Keratinocyte (primary cell): ENCODE measurements at regions not wholly inside any gene's neighbourhood (a gene's known extent, or its start where the extent isn't known, plus 50 kb on each side); places are given as distances from the start of the nearest gene placed in this dataset.

Experiments
- DNase-seq: peaks from one replicate; pipeline ENCODE4 v3.0.0-alpha.2; 2011; ENCODE audit warnings: low read depth, missing footprints, low spot score
- FAIRE-seq: peaks from 2 replicates; lab custom pipeline; 2011; peaks lifted over from hg19 to GRCh38; lab: Jason Lieb, UNC
- H2AFZ ChIP-seq: 2 replicates; pipeline ENCODE4 v1.6.0; 2012; ENCODE audit warnings: low read length, control low read depth, inconsistent platforms; ENCODE audit not compliant: control insufficient read depth
- H3K27ac ChIP-seq: 2 replicates; pipeline ENCODE4 v1.5.1; 2011; ENCODE audit warnings: low read length; ENCODE audit not compliant: control insufficient read depth, insufficient read depth
- H3K27me3 ChIP-seq: 3 replicates; pipeline ENCODE4 v1.6.0; 2011; ENCODE audit warnings: low read length; ENCODE audit not compliant: control insufficient read depth, insufficient read depth; ENCODE audit errors: extremely low read depth
- H3K36me3 ChIP-seq, 2 experiments: 2 replicates in 1 of 2; 3 replicates in 1 of 2; pipeline ENCODE4 v1.5.1; 2011; ENCODE audit warnings: low read length in 2 of 2, mild to moderate bottlenecking in 1 of 2; ENCODE audit not compliant: control insufficient read depth in 2 of 2, insufficient read depth in 2 of 2; ENCODE audit errors: extremely low read depth in 1 of 2
- H3K4me1 ChIP-seq: 3 replicates; pipeline ENCODE4 v1.5.1; 2011; ENCODE audit warnings: low read length; ENCODE audit not compliant: control insufficient read depth, insufficient read depth; ENCODE audit errors: extremely low read depth
- H3K4me2 ChIP-seq: 3 replicates; pipeline ENCODE4 v1.6.0; 2011; ENCODE audit warnings: low read depth, low read length; ENCODE audit not compliant: control insufficient read depth, insufficient read depth; ENCODE audit errors: extremely low read depth
- H3K4me3 ChIP-seq, 3 experiments: fragments of 200-600 bp in 1 of 3; sonication (generic) in 1 of 3; 2 replicates in 2 of 3; 3 replicates in 1 of 3; pipeline ENCODE4 v1.5.1; 2011 to 2016; ENCODE audit warnings: low read length in 3 of 3, mild to moderate bottlenecking in 3 of 3, control low read depth in 2 of 3, inconsistent platforms in 1 of 3, low read depth in 1 of 3, mixed read lengths in 1 of 3, mixed run types in 1 of 3, moderate library complexity in 1 of 3; ENCODE audit not compliant: control insufficient read depth in 2 of 3, insufficient read depth in 2 of 3; ENCODE audit errors: extremely low read depth in 1 of 3
- H3K79me2 ChIP-seq: 2 replicates; pipeline ENCODE4 v1.6.0; 2012; ENCODE audit warnings: low read length; ENCODE audit not compliant: control insufficient read depth, insufficient read depth
- H3K9ac ChIP-seq: 3 replicates; pipeline ENCODE4 v1.6.0; 2011; ENCODE audit warnings: low read length; ENCODE audit not compliant: control insufficient read depth, insufficient read depth; ENCODE audit errors: extremely low read depth
- H3K9me1 ChIP-seq: 3 replicates; pipeline ENCODE4 v1.6.0; 2011; ENCODE audit warnings: low read length; ENCODE audit not compliant: control insufficient read depth, insufficient read depth; ENCODE audit errors: extremely low read depth
- H3K9me3 ChIP-seq: 2 replicates; pipeline ENCODE4 v1.5.1; 2012; ENCODE audit warnings: low read depth, low read length; ENCODE audit not compliant: control insufficient read depth
- H4K20me1 ChIP-seq: 3 replicates; pipeline ENCODE4 v1.6.0; 2011; ENCODE audit warnings: low read length; ENCODE audit not compliant: control insufficient read depth, insufficient read depth; ENCODE audit errors: extremely low read depth
- EZH2 ChIP-seq: IDR thresholded peaks from one replicate; pipeline ENCODE4 v1.6.1; 2012; ENCODE audit warnings: inconsistent platforms, mild to moderate bottlenecking, low read length, moderate library complexity
- dilution Hi-C: fragments of 300-500 bp; cut with MboI; formaldehyde crosslinking; loops from one replicate; pipeline ENCODE4 v1.7.0; 2020; ENCODE audit warnings: low sequenced_read_pairs; ENCODE audit not compliant: extremely low pct_ligation_motif_present
- TF ChIP-seq, protein P1 (sequence below), 3 experiments: IDR thresholded peaks in 1 of 3; conservative IDR thresholded peaks in 1 of 3; optimal IDR thresholded peaks in 1 of 3; 2 replicates in 2 of 3; 3 replicates in 1 of 3; pipeline versions ENCODE3 to v1.5.1; 2011; ENCODE audit warnings: low read length in 3 of 3, mild to moderate bottlenecking in 3 of 3, moderate library complexity in 2 of 3, control low read depth in 1 of 3, inconsistent platforms in 1 of 3; ENCODE audit not compliant: insufficient read depth in 2 of 3; ENCODE audit errors: extremely low read depth in 1 of 3

DNA sequence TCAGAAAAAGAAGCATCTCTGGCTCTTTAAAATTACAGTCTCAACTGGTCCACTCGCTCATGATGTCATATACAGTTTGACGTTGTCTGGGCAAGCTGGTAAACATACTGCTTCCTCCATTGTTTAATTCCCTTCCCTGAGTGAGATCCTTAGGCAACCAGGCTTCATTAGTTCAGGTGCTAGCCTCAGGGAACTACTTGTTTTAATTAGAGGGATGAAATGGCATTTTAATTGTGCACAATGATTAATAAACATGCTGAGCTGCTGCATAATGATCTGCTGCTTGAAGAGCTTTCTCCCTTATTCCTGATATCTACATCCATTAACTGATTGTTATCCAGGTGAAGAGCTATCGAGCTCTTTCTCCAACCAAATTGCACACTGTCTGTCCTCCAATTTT lies 195.6 kb upstream of the ETAA1 start:
- H3K36me3 ChIP-seq: no peaks in the 10 kb centered on the region
- no peaks in the 10 kb centered on the region for H3K9me3 ChIP-seq
- H3K27me3 ChIP-seq: no peaks in the 10 kb centered on the region
- H3K27ac ChIP-seq: no peak overlapping the region
- FAIRE-seq (no peak), DNase-seq (no peak)
- dilution Hi-C loops: no loop called here
- H3K4me1 ChIP-seq: no peaks in the 10 kb centered on the region
- H2AFZ ChIP-seq: no peak overlapping the region
- H4K20me1 ChIP-seq: no peaks in the 10 kb centered on the region
- H3K79me2 ChIP-seq: no peaks in the 10 kb centered on the region
- H3K9me1 ChIP-seq: no peaks in the 10 kb centered on the region
- TF ChIP-seq, protein P1, sequence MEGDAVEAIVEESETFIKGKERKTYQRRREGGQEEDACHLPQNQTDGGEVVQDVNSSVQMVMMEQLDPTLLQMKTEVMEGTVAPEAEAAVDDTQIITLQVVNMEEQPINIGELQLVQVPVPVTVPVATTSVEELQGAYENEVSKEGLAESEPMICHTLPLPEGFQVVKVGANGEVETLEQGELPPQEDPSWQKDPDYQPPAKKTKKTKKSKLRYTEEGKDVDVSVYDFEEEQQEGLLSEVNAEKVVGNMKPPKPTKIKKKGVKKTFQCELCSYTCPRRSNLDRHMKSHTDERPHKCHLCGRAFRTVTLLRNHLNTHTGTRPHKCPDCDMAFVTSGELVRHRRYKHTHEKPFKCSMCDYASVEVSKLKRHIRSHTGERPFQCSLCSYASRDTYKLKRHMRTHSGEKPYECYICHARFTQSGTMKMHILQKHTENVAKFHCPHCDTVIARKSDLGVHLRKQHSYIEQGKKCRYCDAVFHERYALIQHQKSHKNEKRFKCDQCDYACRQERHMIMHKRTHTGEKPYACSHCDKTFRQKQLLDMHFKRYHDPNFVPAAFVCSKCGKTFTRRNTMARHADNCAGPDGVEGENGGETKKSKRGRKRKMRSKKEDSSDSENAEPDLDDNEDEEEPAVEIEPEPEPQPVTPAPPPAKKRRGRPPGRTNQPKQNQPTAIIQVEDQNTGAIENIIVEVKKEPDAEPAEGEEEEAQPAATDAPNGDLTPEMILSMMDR (optimal IDR thresholded peaks at IDR 0.05 in 1 of 3, IDR thresholded peaks at IDR 0.05 in 1 of 3, conservative IDR thresholded peaks at IDR 0.05 in 1 of 3; ENCODE audit: extremely low read depth in 1 of 3, insufficient read depth in 2 of 3, low read length in 3 of 3): no peak
- TF ChIP-seq EZH2: no peak
- H3K9ac ChIP-seq: no peak overlapping the region
- no peak overlapping the region for H3K4me3 ChIP-seq
- H3K4me2 ChIP-seq: no peak overlapping the region

DNA sequence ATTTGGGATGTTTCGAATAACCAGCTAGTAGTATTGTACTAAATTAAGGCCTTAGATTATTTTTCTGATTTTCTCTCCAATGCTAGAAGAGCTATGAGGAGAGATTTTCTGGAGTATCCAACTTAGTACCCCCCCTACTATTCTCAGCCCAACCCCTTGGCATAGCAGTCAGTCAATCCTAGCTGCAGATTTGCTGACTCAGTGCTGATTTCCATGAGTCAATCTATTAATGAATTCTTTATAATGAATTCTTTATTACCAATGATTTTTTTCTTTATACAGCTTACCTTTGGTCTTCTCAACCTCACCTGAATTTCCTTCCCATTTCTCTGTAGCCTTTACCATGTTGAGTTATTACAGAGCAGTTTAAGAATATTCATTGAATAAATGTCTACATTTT lies 192.8 kb upstream of the ETAA1 start:
- no peak for DNase-seq
- Histone ChIP-seq H3K27me3 (no peaks in the 10 kb centered on the region), H4K20me1 (no peaks in the 10 kb centered on the region), H3K4me3 (no peak overlapping the region), H3K4me2 (no peak overlapping the region), H3K9me1 (no peaks in the 10 kb centered on the region), H3K79me2 (no peaks in the 10 kb centered on the region), H3K4me1 (no peaks in the 10 kb centered on the region), H3K9ac (no peak overlapping the region), H3K27ac (no peak overlapping the region), H3K36me3 (no peaks in the 10 kb centered on the region), H2AFZ (no peak overlapping the region), H3K9me3 (no peaks in the 10 kb centered on the region)
- FAIRE-seq: no peak
- no peak for TF ChIP-seq EZH2
- TF ChIP-seq, protein P1 (optimal IDR thresholded peaks at IDR 0.05 in 1 of 3, IDR thresholded peaks at IDR 0.05 in 1 of 3, conservative IDR thresholded peaks at IDR 0.05 in 1 of 3; ENCODE audit: extremely low read depth in 1 of 3, insufficient read depth in 2 of 3, low read length in 3 of 3): no peak
- dilution Hi-C loops: no loop called here
